HEK293T (cell line): ENCODE measurements at regions not wholly inside any gene's neighbourhood (a gene's known extent, or its start where the extent isn't known, plus 50 kb on each side); places are given as distances from the start of the nearest gene placed in this dataset.

Experiments
- FOXM1 ChIP-seq: fragments of 450-650 bp; IDR thresholded peaks from 2 replicates; pipeline ENCODE4 v1.6.1; 2017; ENCODE audit warnings: mild to moderate bottlenecking, borderline replicate concordance
- TARDBP ChIP-seq: fragments of 450-650 bp; IDR thresholded peaks from 2 replicates; pipeline ENCODE4 v1.6.1; 2016

DNA sequence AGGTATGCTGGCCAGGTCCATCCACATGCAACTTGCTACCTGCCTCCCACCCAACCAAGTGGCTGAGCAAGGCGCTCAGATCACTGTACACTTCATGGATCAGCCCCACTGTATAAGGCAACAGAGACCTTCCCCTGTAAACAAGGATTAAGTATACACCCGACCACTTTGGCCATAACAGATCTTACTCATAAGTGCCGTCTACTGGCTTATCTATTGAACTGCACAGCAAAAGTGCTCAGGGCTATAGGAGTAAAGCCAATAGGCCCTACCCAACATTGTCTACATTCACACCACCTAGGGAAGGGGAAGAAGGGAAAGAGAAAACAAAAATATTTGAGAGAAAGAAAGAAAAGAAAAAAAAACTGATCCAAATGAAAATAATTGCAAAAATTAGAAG lies 663.9 kb upstream of the LRRTM1 start:
- TF ChIP-seq FOXM1 (no peak), TARDBP (no peak)
